ENCODE measurements at regions not wholly inside any gene's neighbourhood (a gene's known extent, or its start where the extent isn't known, plus 50 kb on each side); places are given as distances from the start of the nearest gene placed in this dataset.

DNA sequence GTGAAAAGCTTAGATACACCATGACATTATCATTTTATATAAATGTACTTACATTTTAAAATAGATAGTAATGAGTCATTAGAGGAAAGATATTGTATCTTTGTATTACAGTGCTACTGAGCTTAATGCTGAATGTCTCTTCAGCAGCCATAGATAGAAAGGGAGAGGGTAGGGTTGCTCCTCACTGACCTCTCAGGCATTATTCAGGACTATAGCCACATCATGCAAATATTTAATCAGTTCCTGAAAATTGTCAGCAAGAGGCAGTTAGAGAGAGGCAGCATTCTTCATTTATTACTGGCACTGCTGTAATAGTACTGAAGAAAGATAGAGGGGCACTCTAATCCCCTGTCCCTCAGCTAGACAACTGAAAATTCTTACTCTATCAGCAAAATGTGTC lies 242.0 kb upstream of the TANK start:
- Histone ChIP-seq H3K4me1 (ENCODE audit: control extremely low read depth in 1 of 4, control insufficient read depth in 4 of 4, insufficient read depth in 4 of 4, low read length in 3 of 4) (no peaks in the 10 kb centered on the region), H3K27me3 (replicated peaks in 2 of 5; ENCODE audit: control insufficient read depth in 4 of 5, insufficient read depth in 5 of 5, low read length in 4 of 5) (no peaks in the 10 kb centered on the region), H3K36me3 (ENCODE audit: control insufficient read depth in 4 of 4, insufficient read depth in 4 of 4, low read length in 3 of 4) (no peaks in the 10 kb centered on the region), H3K9me3 (ENCODE audit: control extremely low read depth in 1 of 5, control insufficient read depth in 4 of 5, insufficient read depth in 2 of 5, low read depth in 1 of 5, low read length in 4 of 5) (no peaks in the 10 kb centered on the region), H3K27ac (ENCODE audit: insufficient read depth in 1 of 2, low read depth in 1 of 2, low read length in 2 of 2, poor library complexity in 1 of 2, severe bottlenecking in 2 of 2) (no peak overlapping the region), H3K4me3 (ENCODE audit: control insufficient read depth in 1 of 7, extremely low read depth in 1 of 7, insufficient read depth in 4 of 7, low read depth in 2 of 7, low read length in 6 of 7) (no peak overlapping the region)
- CTCF ChIA-PET: interaction anchor here (0.5 to 3.3 kb wide), 13 partner anchors 9 to 667 kb away, joined by 3 to 20 read pairs (median 3); no protein-coding TSS in a partner anchor
- no peak for DNase-seq
- POLR2A ChIA-PET: interaction anchor here (0.6 kb wide), 1 partner anchor 125 kb away, joined by 3 read pairs; no protein-coding TSS in a partner anchor

DNA sequence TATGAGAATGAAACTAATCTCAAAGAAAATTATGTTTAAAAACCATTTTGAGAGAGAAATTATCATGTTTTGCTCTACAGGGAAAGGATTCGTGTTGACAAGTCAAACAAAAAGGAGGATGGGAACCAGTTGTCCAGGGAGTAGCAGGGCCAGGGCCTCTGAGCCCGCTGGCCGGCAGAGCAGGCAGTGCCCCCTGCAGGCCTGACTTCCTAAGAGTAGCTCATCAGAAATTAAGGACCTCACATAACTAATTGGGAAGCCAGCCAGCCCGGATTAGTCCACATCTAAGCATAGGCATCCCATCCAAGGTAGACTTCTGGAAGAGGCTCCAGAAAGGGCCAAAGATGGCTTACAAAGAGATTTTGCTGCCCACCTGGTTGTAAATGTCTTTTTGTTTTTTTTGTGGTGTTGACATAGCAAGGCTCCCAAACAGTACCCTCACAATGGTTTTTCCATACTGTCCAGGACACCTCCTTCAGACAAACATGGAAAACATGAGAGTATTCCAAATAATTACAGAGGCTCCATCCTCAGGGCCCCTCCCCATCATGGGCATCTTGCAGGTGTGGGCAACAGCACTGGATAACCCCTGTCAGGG lies 241.2 kb upstream of the TANK start:
- Histone ChIP-seq H3K27me3 (replicated peaks in 2 of 5; ENCODE audit: control insufficient read depth in 4 of 5, insufficient read depth in 5 of 5, low read length in 4 of 5) (no peaks in the 10 kb centered on the region), H3K27ac (ENCODE audit: insufficient read depth in 1 of 2, low read depth in 1 of 2, low read length in 2 of 2, poor library complexity in 1 of 2, severe bottlenecking in 2 of 2) (no peak overlapping the region), H3K36me3 (ENCODE audit: control insufficient read depth in 4 of 4, insufficient read depth in 4 of 4, low read length in 3 of 4) (no peaks in the 10 kb centered on the region), H3K9me3 (ENCODE audit: control extremely low read depth in 1 of 5, control insufficient read depth in 4 of 5, insufficient read depth in 2 of 5, low read depth in 1 of 5, low read length in 4 of 5) (no peaks in the 10 kb centered on the region), H3K4me3 (ENCODE audit: control insufficient read depth in 1 of 7, extremely low read depth in 1 of 7, insufficient read depth in 4 of 7, low read depth in 2 of 7, low read length in 6 of 7) (no peak overlapping the region), H3K4me1 (ENCODE audit: control extremely low read depth in 1 of 4, control insufficient read depth in 4 of 4, insufficient read depth in 4 of 4, low read length in 3 of 4) (no peaks in the 10 kb centered on the region)
- 33% methylated on average over 4 of the region's 4 CpGs for WGBS (ENCODE audit: insufficient coverage)
- ChIA-PET CTCF (interaction anchor here (1.2 to 3.3 kb wide), 6 partner anchors 8 to 667 kb away, joined by 3 to 20 read pairs (median 4); no protein-coding TSS in a partner anchor), POLR2A (no interaction called here)
- peak; percentile 36 to 51 (median 51) for DNase-seq

DNA sequence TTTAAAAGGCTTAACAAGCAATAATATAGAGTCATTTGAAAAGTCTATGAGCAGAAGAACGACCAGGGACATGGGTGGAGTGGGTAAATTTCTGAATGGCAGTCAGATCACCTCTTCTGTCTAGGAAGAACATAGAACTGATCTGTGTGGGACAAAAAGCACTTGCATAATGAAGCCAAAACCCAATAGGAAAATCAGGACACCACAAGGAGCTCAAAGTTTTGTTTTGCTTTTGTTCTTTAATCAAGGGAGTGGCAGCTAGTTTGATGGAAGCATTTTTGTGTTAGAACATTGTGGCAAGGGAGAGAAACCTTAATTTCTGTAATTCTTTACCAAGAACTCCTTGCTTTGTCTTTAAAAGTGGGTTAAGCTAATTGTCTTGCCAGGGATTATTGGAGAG lies 240.2 kb upstream of the TANK start:
- H3K4me1 ChIP-seq (ENCODE audit: control extremely low read depth in 1 of 4, control insufficient read depth in 4 of 4, insufficient read depth in 4 of 4, low read length in 3 of 4): no peaks in the 10 kb centered on the region
- CTCF ChIA-PET: interaction anchor here (0.9 to 1.1 kb wide), 3 partner anchors 28 to 596 kb away, joined by 3 read pairs; no protein-coding TSS in a partner anchor
- POLR2A ChIA-PET: no interaction called here
- no peak for DNase-seq
- H3K4me3 ChIP-seq (ENCODE audit: control insufficient read depth in 1 of 7, extremely low read depth in 1 of 7, insufficient read depth in 4 of 7, low read depth in 2 of 7, low read length in 6 of 7): no peak overlapping the region
- H3K27me3 ChIP-seq (replicated peaks in 2 of 5; ENCODE audit: control insufficient read depth in 4 of 5, insufficient read depth in 5 of 5, low read length in 4 of 5): no peaks in the 10 kb centered on the region
- WGBS (ENCODE audit: insufficient coverage): 100% methylated on average over 1 of the region's 1 CpG
- no peaks in the 10 kb centered on the region for H3K9me3 ChIP-seq (ENCODE audit: control extremely low read depth in 1 of 5, control insufficient read depth in 4 of 5, insufficient read depth in 2 of 5, low read depth in 1 of 5, low read length in 4 of 5)
- H3K36me3 ChIP-seq (ENCODE audit: control insufficient read depth in 4 of 4, insufficient read depth in 4 of 4, low read length in 3 of 4): no peaks in the 10 kb centered on the region
- H3K27ac ChIP-seq (ENCODE audit: insufficient read depth in 1 of 2, low read depth in 1 of 2, low read length in 2 of 2, poor library complexity in 1 of 2, severe bottlenecking in 2 of 2): no peak overlapping the region

DNA sequence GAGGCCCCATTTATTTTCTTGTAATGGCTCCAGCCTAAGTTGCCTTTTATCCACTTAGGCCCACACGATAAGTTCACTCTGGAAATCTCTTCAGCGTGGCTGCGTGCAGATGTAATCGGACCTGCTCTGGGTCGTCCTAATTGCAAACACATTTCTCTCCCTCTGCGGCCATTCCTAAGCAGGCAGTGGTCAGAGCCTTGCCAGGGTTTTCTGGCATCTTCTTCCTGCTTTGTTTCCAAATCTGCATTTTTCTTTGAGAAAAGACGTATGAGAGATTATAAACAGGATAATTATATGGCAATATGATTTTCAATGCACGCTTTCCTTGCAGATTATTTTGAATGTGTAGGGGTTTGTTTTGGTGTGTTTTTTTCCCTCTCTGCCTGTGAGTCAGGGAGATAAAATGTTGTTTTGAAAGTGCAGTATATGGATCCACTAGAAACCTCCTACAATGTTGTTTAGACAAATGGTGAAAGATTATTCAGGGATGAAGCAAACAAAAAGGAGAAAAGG lies 239.4 kb upstream of the TANK start:
- Histone ChIP-seq H3K36me3 (ENCODE audit: control insufficient read depth in 4 of 4, insufficient read depth in 4 of 4, low read length in 3 of 4) (no peaks in the 10 kb centered on the region), H3K27me3 (replicated peaks in 2 of 5; ENCODE audit: control insufficient read depth in 4 of 5, insufficient read depth in 5 of 5, low read length in 4 of 5) (no peaks in the 10 kb centered on the region), H3K4me3 (ENCODE audit: control insufficient read depth in 1 of 7, extremely low read depth in 1 of 7, insufficient read depth in 4 of 7, low read depth in 2 of 7, low read length in 6 of 7) (no peak overlapping the region), H3K9me3 (ENCODE audit: control extremely low read depth in 1 of 5, control insufficient read depth in 4 of 5, insufficient read depth in 2 of 5, low read depth in 1 of 5, low read length in 4 of 5) (no peaks in the 10 kb centered on the region), H3K4me1 (ENCODE audit: control extremely low read depth in 1 of 4, control insufficient read depth in 4 of 4, insufficient read depth in 4 of 4, low read length in 3 of 4) (no peaks in the 10 kb centered on the region), H3K27ac (ENCODE audit: insufficient read depth in 1 of 2, low read depth in 1 of 2, low read length in 2 of 2, poor library complexity in 1 of 2, severe bottlenecking in 2 of 2) (no peak overlapping the region)
- WGBS (ENCODE audit: insufficient coverage): 100% methylated on average over 7 of the region's 8 CpGs
- no peak for DNase-seq
- CTCF ChIA-PET: interaction anchor here (0.9 to 1.7 kb wide), 6 partner anchors 10 to 597 kb away, joined by 3 to 4 read pairs (median 3); no protein-coding TSS in a partner anchor
- POLR2A ChIA-PET: no interaction called here

GRCh38 chr2:160921386-160921964 lies 238.8 kb upstream of the TANK start:
- ChIA-PET POLR2A (no interaction called here), CTCF (interaction anchor here (1.4 to 1.7 kb wide), 3 partner anchors 9 to 567 kb away, joined by 3 to 4 read pairs (median 4); no protein-coding TSS in a partner anchor)
- Histone ChIP-seq H3K4me1 (ENCODE audit: control extremely low read depth in 1 of 4, control insufficient read depth in 4 of 4, insufficient read depth in 4 of 4, low read length in 3 of 4) (no peaks in the 10 kb centered on the region), H3K36me3 (ENCODE audit: control insufficient read depth in 4 of 4, insufficient read depth in 4 of 4, low read length in 3 of 4) (no peaks in the 10 kb centered on the region), H3K27me3 (replicated peaks in 2 of 5; ENCODE audit: control insufficient read depth in 4 of 5, insufficient read depth in 5 of 5, low read length in 4 of 5) (no peaks in the 10 kb centered on the region), H3K4me3 (ENCODE audit: control insufficient read depth in 1 of 7, extremely low read depth in 1 of 7, insufficient read depth in 4 of 7, low read depth in 2 of 7, low read length in 6 of 7) (no peak overlapping the region), H3K9me3 (ENCODE audit: control extremely low read depth in 1 of 5, control insufficient read depth in 4 of 5, insufficient read depth in 2 of 5, low read depth in 1 of 5, low read length in 4 of 5) (no peaks in the 10 kb centered on the region), H3K27ac (ENCODE audit: insufficient read depth in 1 of 2, low read depth in 1 of 2, low read length in 2 of 2, poor library complexity in 1 of 2, severe bottlenecking in 2 of 2) (no peak overlapping the region)
- 100% methylated on average over 1 of the region's 4 CpGs for WGBS (ENCODE audit: insufficient coverage)
- no peak for DNase-seq

DNA sequence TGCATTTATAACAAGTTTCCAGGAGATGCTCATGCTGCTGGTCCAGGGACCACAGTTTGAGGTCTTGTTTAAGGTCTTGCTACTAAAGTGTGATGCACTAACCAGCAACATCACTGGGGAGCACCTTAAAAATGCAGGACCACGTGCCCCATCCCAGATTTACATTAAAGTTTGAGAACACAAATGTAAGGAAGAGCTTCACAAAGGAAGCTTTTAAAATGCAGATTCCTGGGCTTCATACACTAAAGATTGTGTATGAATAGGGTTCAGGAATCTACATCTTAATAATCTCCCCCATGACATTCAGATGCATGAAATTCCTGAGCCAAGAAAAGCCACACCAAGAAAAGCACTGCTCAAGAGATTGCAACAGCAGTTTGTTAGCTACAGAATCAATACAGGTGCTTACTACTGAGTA lies 235.3 kb upstream of the TANK start:
- Histone ChIP-seq H3K27me3 (replicated peaks in 2 of 5; ENCODE audit: control insufficient read depth in 4 of 5, insufficient read depth in 5 of 5, low read length in 4 of 5) (no peaks in the 10 kb centered on the region), H3K9me3 (ENCODE audit: control extremely low read depth in 1 of 5, control insufficient read depth in 4 of 5, insufficient read depth in 2 of 5, low read depth in 1 of 5, low read length in 4 of 5) (no peaks in the 10 kb centered on the region), H3K27ac (ENCODE audit: insufficient read depth in 1 of 2, low read depth in 1 of 2, low read length in 2 of 2, poor library complexity in 1 of 2, severe bottlenecking in 2 of 2) (no peak overlapping the region), H3K4me1 (ENCODE audit: control extremely low read depth in 1 of 4, control insufficient read depth in 4 of 4, insufficient read depth in 4 of 4, low read length in 3 of 4) (peaks cover 0 to 3% (median 0%) of the 10 kb centered on the region in 4 experiments), H3K4me3 (ENCODE audit: control insufficient read depth in 1 of 7, extremely low read depth in 1 of 7, insufficient read depth in 4 of 7, low read depth in 2 of 7, low read length in 6 of 7) (no peak overlapping the region), H3K36me3 (ENCODE audit: control insufficient read depth in 4 of 4, insufficient read depth in 4 of 4, low read length in 3 of 4) (no peaks in the 10 kb centered on the region)
- CTCF ChIA-PET: interaction anchor here (0.6 to 1.7 kb wide), 4 partner anchors 494 to 601 kb away, joined by 3 to 5 read pairs (median 4); no protein-coding TSS in a partner anchor
- POLR2A ChIA-PET: no interaction called here
- DNase-seq: no peak
- no CpG with 5 or more reads among the region's 1 CpG for WGBS (ENCODE audit: insufficient coverage)

- no peak for DNase-seq
- POLR2A ChIA-PET: no interaction called here
- H3K36me3 ChIP-seq (ENCODE audit: control insufficient read depth in 4 of 4, insufficient read depth in 4 of 4, low read length in 3 of 4): no peaks in the 10 kb centered on the region
- H3K4me1 ChIP-seq (ENCODE audit: control extremely low read depth in 1 of 4, control insufficient read depth in 4 of 4, insufficient read depth in 4 of 4, low read length in 3 of 4): peaks cover 0 to 3% (median 0%) of the 10 kb centered on the region in 4 experiments
- no peak overlapping the region for H3K27ac ChIP-seq (ENCODE audit: insufficient read depth in 1 of 2, low read depth in 1 of 2, low read length in 2 of 2, poor library complexity in 1 of 2, severe bottlenecking in 2 of 2)
- H3K4me3 ChIP-seq (ENCODE audit: control insufficient read depth in 1 of 7, extremely low read depth in 1 of 7, insufficient read depth in 4 of 7, low read depth in 2 of 7, low read length in 6 of 7): no peak overlapping the region
- WGBS (ENCODE audit: insufficient coverage): 93% methylated on average over 1 of the region's 1 CpG
- H3K9me3 ChIP-seq (ENCODE audit: control extremely low read depth in 1 of 5, control insufficient read depth in 4 of 5, insufficient read depth in 2 of 5, low read depth in 1 of 5, low read length in 4 of 5): no peaks in the 10 kb centered on the region
- CTCF ChIA-PET: interaction anchor here (0.6 to 1.7 kb wide), 4 partner anchors 495 to 641 kb away, joined by 3 to 5 read pairs (median 4); no protein-coding TSS in a partner anchor
- no peaks in the 10 kb centered on the region for H3K27me3 ChIP-seq (replicated peaks in 2 of 5; ENCODE audit: control insufficient read depth in 4 of 5, insufficient read depth in 5 of 5, low read length in 4 of 5)
These were observed 234.3 kb upstream of the TANK start for GRCh38 chr2:160925956-160926355.

Data from common myeloid progenitor, CD34-positive (primary cell).